Neural progenitor cell (in vitro differentiated cells): ENCODE measurements at regions not wholly inside any gene's neighbourhood (a gene's known extent, or its start where the extent isn't known, plus 50 kb on each side); places are given as distances from the start of the nearest gene placed in this dataset.

Experiments
- DNase-seq: peaks from one replicate; pipeline ENCODE4 v3.0.0-alpha.2; 2016; ENCODE audit warnings: low spot score
- H2AFZ ChIP-seq: fragments of 200-600 bp; sonication (generic); replicated peaks from 2 replicates; pipeline ENCODE4 v1.6.1; 2016; ENCODE audit warnings: antibody characterized with exemption
- H3F3A ChIP-seq: fragments of 200-600 bp; sonication (generic); 2 replicates; pipeline ENCODE4 v1.6.1; 2016; ENCODE audit warnings: antibody characterized with exemption, low read depth
- H3K27ac ChIP-seq: fragments of 200-600 bp; sonication (generic); 2 replicates; pipeline ENCODE4 v1.5.1; 2016; ENCODE audit warnings: mild to moderate bottlenecking
- H3K27me3 ChIP-seq: fragments of 200-600 bp; sonication (generic); 2 replicates; pipeline ENCODE4 v1.6.1; 2016; ENCODE audit warnings: mild to moderate bottlenecking, moderate library complexity
- H3K36me3 ChIP-seq: fragments of 200-600 bp; sonication (generic); 2 replicates; pipeline ENCODE4 v1.5.1; 2016
- H3K4me1 ChIP-seq: fragments of 200-600 bp; sonication (generic); 2 replicates; pipeline ENCODE4 v1.6.1; 2016; ENCODE audit warnings: mixed run types
- H3K4me2 ChIP-seq: fragments of 200-600 bp; sonication (generic); 2 replicates; pipeline ENCODE4 v1.6.1; 2016
- H3K4me3 ChIP-seq: fragments of 200-600 bp; sonication (generic); 2 replicates; pipeline ENCODE4 v1.5.1; 2016
- H3K79me2 ChIP-seq: fragments of 200-600 bp; sonication (generic); 2 replicates; pipeline ENCODE4 v1.6.1; 2016; ENCODE audit warnings: low read depth
- H3K9ac ChIP-seq: fragments of 200-600 bp; sonication (generic); 2 replicates; pipeline ENCODE4 v1.6.1; 2016
- H3K9me3 ChIP-seq: fragments of 200-600 bp; sonication (generic); 2 replicates; pipeline ENCODE4 v1.5.1; 2016; ENCODE audit warnings: low read depth
- H4K20me1 ChIP-seq: fragments of 200-600 bp; sonication (generic); 2 replicates; pipeline ENCODE4 v1.6.1; 2016; ENCODE audit warnings: low read depth
- H3K27ac Mint-ChIP-seq: 3 replicates; pipeline ENCODE4 v1.8.0; 2021; ENCODE audit warnings: mixed read lengths
- H3K27me3 Mint-ChIP-seq: 2 replicates; pipeline ENCODE4 v1.8.0; 2022; ENCODE audit warnings: low read depth, mild to moderate bottlenecking, inconsistent platforms, moderate library complexity, mixed read lengths; ENCODE audit not compliant: insufficient read depth
- H3K36me3 Mint-ChIP-seq: 3 replicates; pipeline ENCODE4 v1.8.0; 2021; ENCODE audit warnings: mixed read lengths
- H3K4me1 Mint-ChIP-seq: 3 replicates; pipeline ENCODE4 v1.8.0; 2021; ENCODE audit warnings: mixed read lengths
- H3K4me3 Mint-ChIP-seq: 3 replicates; pipeline ENCODE4 v1.8.0; 2021; ENCODE audit warnings: mild to moderate bottlenecking, moderate library complexity, mixed read lengths
- H3K9me3 Mint-ChIP-seq: 3 replicates; pipeline ENCODE4 v1.8.0; 2020; ENCODE audit warnings: mixed read lengths
- EZH2 ChIP-seq: fragments of 200-600 bp; sonication (generic); IDR thresholded peaks from 2 replicates; pipeline ENCODE4 v1.6.1; 2017; ENCODE audit warnings: antibody characterized with exemption, mild to moderate bottlenecking, moderate library complexity
- EZH2phosphoT487 ChIP-seq: fragments of 200-600 bp; sonication (generic); IDR thresholded peaks from 2 replicates; pipeline ENCODE4 v1.6.1; 2017; ENCODE audit warnings: antibody characterized with exemption
- TF ChIP-seq, protein P1 (sequence below): fragments of 200-600 bp; sonication (generic); IDR thresholded peaks from 2 replicates; pipeline ENCODE4 v1.5.1; 2017; ENCODE audit warnings: antibody characterized with exemption, mild to moderate bottlenecking

DNA sequence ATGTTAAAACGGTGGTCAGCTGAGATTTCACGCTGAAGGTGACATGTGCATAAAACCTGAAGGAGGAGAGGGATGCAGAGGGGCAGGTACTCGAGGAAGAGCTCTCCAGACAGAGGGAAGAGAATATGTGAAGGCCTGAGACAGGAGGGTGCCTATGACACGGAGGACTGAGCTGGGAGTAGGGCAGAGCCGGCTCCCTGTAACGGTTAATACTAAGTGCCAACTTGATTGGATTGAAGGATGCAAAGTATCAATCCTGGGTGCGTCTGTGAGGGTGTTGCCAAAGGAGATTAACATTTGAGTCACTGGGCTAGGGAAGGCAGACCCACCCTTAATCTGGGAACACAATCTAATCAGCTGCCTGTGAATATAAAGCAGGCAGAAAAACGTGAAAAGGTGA lies 136.2 kb upstream of the SYT6 start:
- H3K4me2 ChIP-seq = no peak overlapping the region
- no peak overlapping the region for H3K9ac ChIP-seq
- Mint-ChIP-seq H3K36me3 (no peaks in the 10 kb centered on the region), H3K27ac (no peak overlapping the region), H3K9me3 (no peaks in the 10 kb centered on the region), H3K4me1 (peaks cover 32% of the 10 kb centered on the region), H3K27me3 (peaks cover 6% of the 10 kb centered on the region), H3K4me3 (no peak overlapping the region)
- H3K4me1 ChIP-seq = peaks cover 9% of the 10 kb centered on the region
- H3K27me3 ChIP-seq = no peaks in the 10 kb centered on the region
- no peak for DNase-seq
- H3K9me3 ChIP-seq = no peaks in the 10 kb centered on the region
- no peaks in the 10 kb centered on the region for H3K36me3 ChIP-seq
- no peaks in the 10 kb centered on the region for H3F3A ChIP-seq
- no peak overlapping the region for H3K27ac ChIP-seq
- no peaks in the 10 kb centered on the region for H4K20me1 ChIP-seq
- H3K79me2 ChIP-seq = no peaks in the 10 kb centered on the region
- H3K4me3 ChIP-seq = no peak overlapping the region
- no peak for TF ChIP-seq EZH2phosphoT487
- TF ChIP-seq EZH2 = no peak
- TF ChIP-seq, protein P1, sequence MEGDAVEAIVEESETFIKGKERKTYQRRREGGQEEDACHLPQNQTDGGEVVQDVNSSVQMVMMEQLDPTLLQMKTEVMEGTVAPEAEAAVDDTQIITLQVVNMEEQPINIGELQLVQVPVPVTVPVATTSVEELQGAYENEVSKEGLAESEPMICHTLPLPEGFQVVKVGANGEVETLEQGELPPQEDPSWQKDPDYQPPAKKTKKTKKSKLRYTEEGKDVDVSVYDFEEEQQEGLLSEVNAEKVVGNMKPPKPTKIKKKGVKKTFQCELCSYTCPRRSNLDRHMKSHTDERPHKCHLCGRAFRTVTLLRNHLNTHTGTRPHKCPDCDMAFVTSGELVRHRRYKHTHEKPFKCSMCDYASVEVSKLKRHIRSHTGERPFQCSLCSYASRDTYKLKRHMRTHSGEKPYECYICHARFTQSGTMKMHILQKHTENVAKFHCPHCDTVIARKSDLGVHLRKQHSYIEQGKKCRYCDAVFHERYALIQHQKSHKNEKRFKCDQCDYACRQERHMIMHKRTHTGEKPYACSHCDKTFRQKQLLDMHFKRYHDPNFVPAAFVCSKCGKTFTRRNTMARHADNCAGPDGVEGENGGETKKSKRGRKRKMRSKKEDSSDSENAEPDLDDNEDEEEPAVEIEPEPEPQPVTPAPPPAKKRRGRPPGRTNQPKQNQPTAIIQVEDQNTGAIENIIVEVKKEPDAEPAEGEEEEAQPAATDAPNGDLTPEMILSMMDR = no peak
- no peak overlapping the region for H2AFZ ChIP-seq

DNA sequence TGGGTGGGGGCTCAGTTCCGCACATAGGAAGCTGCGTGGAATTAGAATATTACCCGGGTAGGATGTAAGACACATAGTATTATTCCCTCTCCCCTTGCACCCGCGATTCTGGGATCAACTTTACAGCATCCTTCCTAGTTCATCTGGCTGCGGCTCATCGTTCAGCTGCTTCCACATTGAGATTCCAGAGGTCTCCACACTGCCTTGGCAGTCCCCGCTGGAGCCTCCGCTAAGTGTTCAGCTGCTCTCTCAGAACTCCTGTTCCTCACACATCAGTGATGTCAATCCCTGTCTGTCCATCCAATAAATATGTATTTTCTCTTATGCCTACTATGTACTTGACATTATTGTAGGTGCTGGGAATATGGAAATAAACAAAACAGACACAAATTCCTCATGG lies 135.6 kb upstream of the SYT6 start:
- Mint-ChIP-seq H3K4me1 (peaks cover 32% of the 10 kb centered on the region), H3K27me3 (peaks cover 6% of the 10 kb centered on the region), H3K4me3 (no peak overlapping the region), H3K27ac (no peak overlapping the region), H3K9me3 (no peaks in the 10 kb centered on the region), H3K36me3 (no peaks in the 10 kb centered on the region)
- Histone ChIP-seq H3K4me1 (peaks cover 9% of the 10 kb centered on the region), H3K4me2 (no peak overlapping the region), H3F3A (no peaks in the 10 kb centered on the region), H3K27ac (no peak overlapping the region), H3K36me3 (no peaks in the 10 kb centered on the region), H3K27me3 (no peaks in the 10 kb centered on the region), H3K9ac (no peak overlapping the region), H3K4me3 (no peak overlapping the region), H3K79me2 (no peaks in the 10 kb centered on the region), H3K9me3 (no peaks in the 10 kb centered on the region), H2AFZ (no peak overlapping the region), H4K20me1 (no peaks in the 10 kb centered on the region)
- TF ChIP-seq, protein P1 = no peak
- TF ChIP-seq EZH2phosphoT487 (no peak), EZH2 (no peak)
- DNase-seq = no peak

DNA sequence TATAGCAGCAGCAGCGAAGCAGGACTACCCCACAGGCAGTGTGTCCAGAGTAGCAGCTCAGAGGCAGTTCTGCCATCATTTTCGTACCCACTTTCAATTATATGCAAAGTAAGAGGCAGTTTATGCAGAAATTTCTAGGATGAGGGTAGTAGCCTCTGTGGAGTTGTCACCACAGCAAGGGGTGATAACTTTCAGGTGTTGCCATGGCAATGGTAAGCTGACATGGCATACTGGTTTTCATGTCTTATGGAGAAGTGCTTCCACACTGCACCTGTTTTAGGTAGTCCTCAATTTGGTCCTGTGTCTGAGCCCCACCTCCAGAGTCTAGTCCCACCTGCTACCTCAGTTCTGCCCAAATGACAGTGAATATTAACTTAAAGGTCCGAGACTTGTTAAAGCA lies 133.3 kb upstream of the SYT6 start:
- peaks cover 9% of the 10 kb centered on the region for H3K4me1 ChIP-seq
- H4K20me1 ChIP-seq = no peaks in the 10 kb centered on the region
- H3K79me2 ChIP-seq = no peaks in the 10 kb centered on the region
- Mint-ChIP-seq H3K27me3 (peaks cover 6% of the 10 kb centered on the region), H3K4me3 (no peak overlapping the region), H3K36me3 (no peaks in the 10 kb centered on the region), H3K9me3 (no peaks in the 10 kb centered on the region), H3K27ac (peak overlapping the region; percentile 44), H3K4me1 (peaks cover 35% of the 10 kb centered on the region)
- no peaks in the 10 kb centered on the region for H3K36me3 ChIP-seq
- H3K27ac ChIP-seq = no peak overlapping the region
- DNase-seq = no peak
- TF ChIP-seq, protein P1 = no peak
- no peak for TF ChIP-seq EZH2
- H3F3A ChIP-seq = no peaks in the 10 kb centered on the region
- H3K4me2 ChIP-seq = no peak overlapping the region
- no peaks in the 10 kb centered on the region for H3K9me3 ChIP-seq
- no peak overlapping the region for H3K9ac ChIP-seq
- H2AFZ ChIP-seq = no peak overlapping the region
- no peak overlapping the region for H3K4me3 ChIP-seq
- H3K27me3 ChIP-seq = no peaks in the 10 kb centered on the region

DNA sequence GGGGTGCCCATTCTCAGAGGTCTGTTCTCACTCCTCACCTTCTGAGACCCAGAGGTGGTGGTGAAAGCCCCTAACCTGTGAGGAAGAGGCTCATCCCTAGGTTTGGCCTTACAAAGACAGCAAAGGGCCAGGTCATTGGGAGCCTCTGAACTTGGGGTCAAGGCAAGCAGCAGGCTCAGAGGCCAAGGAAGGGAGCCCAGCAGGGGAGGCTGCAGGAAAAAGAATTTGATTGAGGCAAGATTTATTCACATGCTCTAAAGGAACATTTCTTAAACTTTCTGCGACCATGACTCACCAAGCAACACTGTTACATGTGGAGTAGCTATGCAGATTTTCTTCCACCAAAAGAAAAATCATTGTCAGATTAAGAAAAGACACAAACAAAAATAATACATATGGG lies 132.5 kb upstream of the SYT6 start:
- no peaks in the 10 kb centered on the region for H3K9me3 ChIP-seq
- H3K36me3 ChIP-seq = no peaks in the 10 kb centered on the region
- Mint-ChIP-seq H3K36me3 (no peaks in the 10 kb centered on the region), H3K9me3 (no peaks in the 10 kb centered on the region), H3K27ac (peak overlapping the region; percentile 40), H3K4me3 (peak overlapping the region; percentile 4), H3K27me3 (peaks cover 6% of the 10 kb centered on the region), H3K4me1 (peaks cover 35% of the 10 kb centered on the region)
- no peak overlapping the region for H3K4me2 ChIP-seq
- no peaks in the 10 kb centered on the region for H3K79me2 ChIP-seq
- H3K27ac ChIP-seq = no peak overlapping the region
- H3K9ac ChIP-seq = no peak overlapping the region
- H4K20me1 ChIP-seq = no peaks in the 10 kb centered on the region
- TF ChIP-seq EZH2 (no peak), EZH2phosphoT487 (no peak)
- TF ChIP-seq, protein P1 = no peak
- H2AFZ ChIP-seq = no peak overlapping the region
- H3F3A ChIP-seq = no peaks in the 10 kb centered on the region
- no peak for DNase-seq
- peaks cover 9% of the 10 kb centered on the region for H3K4me1 ChIP-seq
- no peak overlapping the region for H3K4me3 ChIP-seq
- no peaks in the 10 kb centered on the region for H3K27me3 ChIP-seq
